C4-2B (cell line): ENCODE measurements at regions not wholly inside any gene's neighbourhood (a gene's known extent, or its start where the extent isn't known, plus 50 kb on each side); places are given as distances from the start of the nearest gene placed in this dataset.

ENCODE experiments used
- CTCF ChIP-seq: fragments of 450-650 bp; conservative IDR thresholded peaks from 2 replicates; pipeline ENCODE4 v1.5.1; 2017; ENCODE audit warnings: mild to moderate bottlenecking
- ZFX ChIP-seq: fragments of 450-650 bp; IDR thresholded peaks from 2 replicates; pipeline ENCODE4 v1.6.1; 2017

GRCh38 chr10:78948621-78949030 lies 120.1 kb upstream of the ZMIZ1 start:
- TF ChIP-seq CTCF (no peak), ZFX (no peak)
